Right kidney (tissue), 1 donor: ENCODE measurements at regions not wholly inside any gene's neighbourhood (a gene's known extent, or its start where the extent isn't known, plus 50 kb on each side); places are given as distances from the start of the nearest gene placed in this dataset.

ENCODE experiments used
- DNase-seq: peaks from one replicate; pipeline ENCODE4 v3.0.0-alpha.2; 2016

DNA sequence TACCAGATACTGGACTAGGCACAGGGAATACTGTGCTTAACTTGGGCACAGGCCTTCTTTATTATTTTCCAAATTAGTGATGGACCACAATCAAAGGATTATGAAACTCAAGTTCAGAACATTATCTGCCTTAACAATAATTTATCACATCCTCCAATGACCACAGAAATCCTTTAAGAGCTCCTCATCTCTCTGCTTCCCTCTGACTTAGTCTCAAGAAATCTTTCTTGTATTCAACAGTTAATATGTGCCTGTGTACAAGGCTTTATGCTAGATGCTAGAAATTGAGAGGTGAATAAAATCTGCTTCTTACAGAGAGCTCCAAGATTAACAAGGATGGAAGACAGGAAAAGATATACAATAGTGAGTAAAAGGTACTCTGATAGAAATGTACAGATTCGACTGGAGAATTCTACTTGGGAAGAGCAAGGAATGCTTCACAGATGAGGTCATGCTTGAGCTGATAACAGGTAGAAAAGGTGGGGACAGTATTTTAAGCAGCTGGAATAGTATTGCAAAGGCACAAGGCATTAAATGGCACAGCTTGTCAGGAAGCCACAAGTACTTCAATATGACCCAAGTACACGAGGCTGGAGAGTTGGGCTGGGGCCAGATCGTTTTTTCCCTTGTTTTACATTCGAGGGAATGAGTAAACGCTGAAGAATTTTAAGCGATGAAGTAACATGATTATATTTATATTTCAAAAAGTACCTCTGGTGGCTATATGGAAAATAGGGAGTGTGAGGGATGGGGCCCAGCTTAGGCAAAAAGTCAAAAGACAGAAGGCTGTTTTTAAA lies 55.1 kb upstream of the ARID2 start:
- no peak for DNase-seq

DNA sequence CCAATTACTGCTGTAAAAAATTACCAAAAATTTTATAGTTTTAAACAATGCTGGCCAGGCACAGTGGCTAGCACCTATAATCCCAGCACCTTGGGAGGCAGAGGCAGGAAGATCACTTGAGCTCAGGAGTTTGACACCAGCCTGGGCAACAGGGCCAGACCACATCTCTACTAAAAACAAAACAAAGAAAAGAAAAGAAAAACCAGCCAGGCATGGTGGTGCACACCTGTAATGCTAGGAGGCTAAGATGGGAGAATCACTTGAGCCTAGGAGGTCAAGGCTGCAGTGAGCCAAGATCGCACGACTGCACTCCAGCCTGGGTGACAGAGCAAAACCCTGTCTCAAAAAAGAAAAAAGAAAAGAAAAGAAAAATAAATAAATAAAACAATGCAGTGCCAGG lies 54.0 kb upstream of the ARID2 start:
- no peak for DNase-seq
